ENCODE measurements at regions not wholly inside any gene's neighbourhood (a gene's known extent, or its start where the extent isn't known, plus 50 kb on each side); places are given as distances from the start of the nearest gene placed in this dataset.

- H3K4me3 ChIP-seq (replicated peaks; ENCODE audit: low read depth, low read length) = no peak overlapping the region
Observed at GRCh38 chr16:14002416-14002990, 68.6 kb upstream of the MRTFB start.

GRCh38 chr16:14003074-14003570 lies 68.0 kb upstream of the MRTFB start:
- DNase-seq (ENCODE audit: extremely low read depth, insufficient read length) = no peak
- TF ChIP-seq CTCF (IDR thresholded peaks at IDR 0.05; ENCODE audit: insufficient read depth, low read length, poor library complexity, severe bottlenecking) = no peak
- H3K27me3 ChIP-seq (replicated peaks; ENCODE audit: control insufficient read depth, insufficient read depth, low read length) = no peaks in the 10 kb centered on the region
- H3K36me3 ChIP-seq (ENCODE audit: control insufficient read depth, insufficient read depth, low read length) = no peaks in the 10 kb centered on the region
- no peak overlapping the region for H3K4me3 ChIP-seq (replicated peaks; ENCODE audit: low read depth, low read length)

More at GRCh38 chr16:14002416-14002990, 68.6 kb upstream of the MRTFB start:
- Histone ChIP-seq H3K36me3 (ENCODE audit: control insufficient read depth, insufficient read depth, low read length) (no peaks in the 10 kb centered on the region), H3K27me3 (replicated peaks; ENCODE audit: control insufficient read depth, insufficient read depth, low read length) (no peaks in the 10 kb centered on the region)
- DNase-seq (ENCODE audit: extremely low read depth, insufficient read length) = no peak
- no peak for TF ChIP-seq CTCF (IDR thresholded peaks at IDR 0.05; ENCODE audit: insufficient read depth, low read length, poor library complexity, severe bottlenecking)

GRCh38 chr16:14004031-14004728 lies 66.9 kb upstream of the MRTFB start:
- no peak for DNase-seq (ENCODE audit: extremely low read depth, insufficient read length)
- Histone ChIP-seq H3K4me3 (replicated peaks; ENCODE audit: low read depth, low read length) (no peak overlapping the region), H3K27me3 (replicated peaks; ENCODE audit: control insufficient read depth, insufficient read depth, low read length) (no peaks in the 10 kb centered on the region), H3K36me3 (ENCODE audit: control insufficient read depth, insufficient read depth, low read length) (no peaks in the 10 kb centered on the region)
- TF ChIP-seq CTCF (IDR thresholded peaks at IDR 0.05; ENCODE audit: insufficient read depth, low read length, poor library complexity, severe bottlenecking) = no peak

- no peak overlapping the region for H3K4me3 ChIP-seq (replicated peaks; ENCODE audit: low read depth, low read length)
- no peaks in the 10 kb centered on the region for H3K27me3 ChIP-seq (replicated peaks; ENCODE audit: control insufficient read depth, insufficient read depth, low read length)
- H3K36me3 ChIP-seq (ENCODE audit: control insufficient read depth, insufficient read depth, low read length) = no peaks in the 10 kb centered on the region
- DNase-seq (ENCODE audit: extremely low read depth, insufficient read length) = no peak
- TF ChIP-seq CTCF (IDR thresholded peaks at IDR 0.05; ENCODE audit: insufficient read depth, low read length, poor library complexity, severe bottlenecking) = no peak
Observed at GRCh38 chr16:14004729-14005315, 66.3 kb upstream of the MRTFB start.

- H3K27me3 ChIP-seq (replicated peaks; ENCODE audit: control insufficient read depth, insufficient read depth, low read length) = no peaks in the 10 kb centered on the region
- H3K4me3 ChIP-seq (replicated peaks; ENCODE audit: low read depth, low read length) = no peak overlapping the region
- H3K36me3 ChIP-seq (ENCODE audit: control insufficient read depth, insufficient read depth, low read length) = no peaks in the 10 kb centered on the region
- TF ChIP-seq CTCF (IDR thresholded peaks at IDR 0.05; ENCODE audit: insufficient read depth, low read length, poor library complexity, severe bottlenecking) = no peak
- no peak for DNase-seq (ENCODE audit: extremely low read depth, insufficient read length)
Observed at GRCh38 chr16:14005335-14005734, 65.8 kb upstream of the MRTFB start.

Measured in GM06990 (cell line).